ENCODE measurements at regions not wholly inside any gene's neighbourhood (a gene's known extent, or its start where the extent isn't known, plus 50 kb on each side); places are given as distances from the start of the nearest gene placed in this dataset.

GRCh38 chr5:59988396-59988795 is 94.9 kb upstream of the PDE4D start:
- TF ChIP-seq CTCF (IDR thresholded peaks at IDR 0.05) (no peak), POLR2AphosphoS5 (IDR thresholded peaks at IDR 0.05) (no peak)

All from suprapubic skin (tissue), 3 donors.